ENCODE measurements at regions not wholly inside any gene's neighbourhood (a gene's known extent, or its start where the extent isn't known, plus 50 kb on each side); places are given as distances from the start of the nearest gene placed in this dataset.
A peak's percentile ranks its signal among the peaks of the same experiment; 100 is the strongest.

DNA sequence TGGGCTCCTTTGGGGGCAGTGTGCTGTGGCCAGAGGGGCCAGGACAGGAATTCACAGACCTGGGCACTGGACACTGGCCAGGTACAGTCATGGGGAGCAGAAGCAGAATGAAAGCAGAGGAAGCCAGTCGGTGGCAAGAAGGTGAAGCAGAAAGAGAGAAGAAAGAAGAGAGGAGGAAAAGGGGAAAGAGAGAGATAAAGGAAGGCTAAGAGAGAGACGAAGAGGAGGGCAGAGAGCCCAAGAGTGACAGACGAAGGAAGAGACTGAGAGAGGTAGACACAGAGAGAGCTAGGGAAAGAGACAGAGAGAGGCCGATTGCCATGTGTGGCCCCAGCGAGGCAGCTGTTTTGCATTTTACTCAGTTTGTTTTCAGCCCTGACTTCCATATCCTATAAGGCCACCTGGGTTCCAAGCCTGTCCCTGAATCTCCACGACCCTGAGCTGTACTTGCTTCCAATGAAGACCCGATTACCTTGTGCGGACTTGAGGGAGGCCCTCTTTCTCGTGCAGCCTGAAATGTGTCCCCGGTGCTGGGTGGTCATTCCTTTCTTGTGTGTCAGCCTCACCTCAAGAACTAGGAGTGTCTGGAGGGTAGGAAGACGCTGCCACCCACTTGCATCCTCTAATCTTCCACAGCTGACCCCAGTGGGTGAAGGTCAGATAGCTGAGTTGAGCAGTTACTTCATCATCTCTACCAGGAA lies 73.9 kb downstream of the LSM3 start:
- no peak for TF ChIP-seq POLR2A (IDR thresholded peaks at IDR 0.05; ENCODE audit: extremely low read depth, insufficient read length)
- TF ChIP-seq, protein P1, sequence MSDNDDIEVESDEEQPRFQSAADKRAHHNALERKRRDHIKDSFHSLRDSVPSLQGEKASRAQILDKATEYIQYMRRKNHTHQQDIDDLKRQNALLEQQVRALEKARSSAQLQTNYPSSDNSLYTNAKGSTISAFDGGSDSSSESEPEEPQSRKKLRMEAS (IDR thresholded peaks at IDR 0.05; ENCODE audit: low read depth, low read length): no peak
- TF ChIP-seq, protein P2, sequence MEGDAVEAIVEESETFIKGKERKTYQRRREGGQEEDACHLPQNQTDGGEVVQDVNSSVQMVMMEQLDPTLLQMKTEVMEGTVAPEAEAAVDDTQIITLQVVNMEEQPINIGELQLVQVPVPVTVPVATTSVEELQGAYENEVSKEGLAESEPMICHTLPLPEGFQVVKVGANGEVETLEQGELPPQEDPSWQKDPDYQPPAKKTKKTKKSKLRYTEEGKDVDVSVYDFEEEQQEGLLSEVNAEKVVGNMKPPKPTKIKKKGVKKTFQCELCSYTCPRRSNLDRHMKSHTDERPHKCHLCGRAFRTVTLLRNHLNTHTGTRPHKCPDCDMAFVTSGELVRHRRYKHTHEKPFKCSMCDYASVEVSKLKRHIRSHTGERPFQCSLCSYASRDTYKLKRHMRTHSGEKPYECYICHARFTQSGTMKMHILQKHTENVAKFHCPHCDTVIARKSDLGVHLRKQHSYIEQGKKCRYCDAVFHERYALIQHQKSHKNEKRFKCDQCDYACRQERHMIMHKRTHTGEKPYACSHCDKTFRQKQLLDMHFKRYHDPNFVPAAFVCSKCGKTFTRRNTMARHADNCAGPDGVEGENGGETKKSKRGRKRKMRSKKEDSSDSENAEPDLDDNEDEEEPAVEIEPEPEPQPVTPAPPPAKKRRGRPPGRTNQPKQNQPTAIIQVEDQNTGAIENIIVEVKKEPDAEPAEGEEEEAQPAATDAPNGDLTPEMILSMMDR (IDR thresholded peaks at IDR 0.05; ENCODE audit: low read depth, low read length): no peak
- TF ChIP-seq MYC (IDR thresholded peaks at IDR 0.05; ENCODE audit: low read depth, low read length): no peak
- DNase-seq (ENCODE audit: low read depth): no peak
- H3K4me3 ChIP-seq (ENCODE audit: low read depth, low read length): no peak overlapping the region

DNA sequence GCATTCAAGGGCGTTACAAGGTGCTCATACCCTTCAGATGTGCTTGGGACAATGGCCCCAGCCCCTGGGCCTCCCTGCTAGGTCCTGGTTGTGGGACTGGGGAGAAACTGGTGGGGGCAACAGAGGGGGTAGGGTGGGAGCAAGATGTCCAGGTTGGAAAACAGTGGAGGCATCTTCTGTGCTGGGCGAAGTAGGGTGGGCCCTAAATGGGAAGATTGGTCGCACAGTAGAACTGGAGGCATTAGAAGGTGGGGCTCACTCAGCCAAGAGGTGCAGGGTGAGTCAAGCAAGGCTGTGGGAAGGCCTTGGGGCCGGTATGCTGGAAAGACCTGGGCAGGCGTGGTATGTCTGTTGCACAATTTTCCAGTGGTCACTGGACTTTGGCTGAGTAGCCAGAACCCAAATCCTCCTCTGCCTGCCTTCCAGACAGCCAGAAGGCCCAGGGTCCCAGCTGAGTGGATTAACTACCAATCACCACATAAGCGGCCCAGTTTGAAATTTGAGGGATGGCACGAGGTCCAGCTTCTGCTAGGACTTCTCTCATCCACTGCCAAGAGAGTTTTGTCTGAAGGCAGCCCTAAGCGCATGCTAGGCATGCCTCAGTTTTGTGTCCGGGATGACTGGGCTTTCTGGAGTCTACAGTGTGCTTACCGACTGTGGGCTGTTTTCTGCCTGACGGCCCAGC lies 74.5 kb downstream of the LSM3 start:
- H3K4me3 ChIP-seq (ENCODE audit: low read depth, low read length): no peak overlapping the region
- TF ChIP-seq MYC (IDR thresholded peaks at IDR 0.05; ENCODE audit: low read depth, low read length) (no peak), POLR2A (IDR thresholded peaks at IDR 0.05; ENCODE audit: extremely low read depth, insufficient read length) (no peak)
- TF ChIP-seq, protein P1 (IDR thresholded peaks at IDR 0.05; ENCODE audit: low read depth, low read length): no peak
- TF ChIP-seq, protein P2 (IDR thresholded peaks at IDR 0.05; ENCODE audit: low read depth, low read length): no peak
- DNase-seq (ENCODE audit: low read depth): no peak

DNA sequence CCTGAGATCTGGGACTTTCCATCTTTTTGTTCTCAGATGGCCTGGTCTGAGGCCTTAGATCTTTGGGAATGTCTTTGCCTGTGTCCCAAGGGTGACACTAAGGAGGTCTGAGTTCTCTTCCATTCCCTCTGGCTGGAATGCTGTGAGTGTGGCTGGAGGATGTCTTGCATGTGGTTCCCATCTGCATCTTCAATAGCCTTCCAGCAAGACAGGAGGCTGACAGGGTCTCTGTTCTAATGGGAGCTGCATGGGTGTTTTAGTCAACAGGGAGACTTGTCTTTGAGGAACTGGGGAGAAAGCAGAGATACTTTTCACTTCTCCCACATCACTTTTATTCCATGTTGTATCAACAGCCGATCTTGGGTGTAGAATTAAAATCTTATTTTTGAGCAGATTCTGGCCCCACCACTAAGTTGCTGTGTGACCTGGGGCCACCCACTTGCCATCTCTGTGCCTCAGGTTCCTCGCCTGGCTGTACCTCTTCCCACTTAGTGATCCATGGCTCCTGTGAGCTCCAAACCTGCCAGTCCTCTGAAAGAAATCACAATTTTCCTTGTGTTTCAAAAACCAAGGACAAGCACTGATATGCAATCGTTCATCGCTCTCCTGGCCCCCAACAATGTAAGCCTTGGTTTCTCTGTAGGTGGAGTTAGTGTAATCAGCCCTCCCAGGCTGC lies 75.2 kb downstream of the LSM3 start:
- TF ChIP-seq MYC (IDR thresholded peaks at IDR 0.05; ENCODE audit: low read depth, low read length) (no peak), POLR2A (IDR thresholded peaks at IDR 0.05; ENCODE audit: extremely low read depth, insufficient read length) (no peak)
- TF ChIP-seq, protein P1 (IDR thresholded peaks at IDR 0.05; ENCODE audit: low read depth, low read length): no peak
- TF ChIP-seq, protein P2 (IDR thresholded peaks at IDR 0.05; ENCODE audit: low read depth, low read length): no peak
- no peak overlapping the region for H3K4me3 ChIP-seq (ENCODE audit: low read depth, low read length)
- no peak for DNase-seq (ENCODE audit: low read depth)

DNA sequence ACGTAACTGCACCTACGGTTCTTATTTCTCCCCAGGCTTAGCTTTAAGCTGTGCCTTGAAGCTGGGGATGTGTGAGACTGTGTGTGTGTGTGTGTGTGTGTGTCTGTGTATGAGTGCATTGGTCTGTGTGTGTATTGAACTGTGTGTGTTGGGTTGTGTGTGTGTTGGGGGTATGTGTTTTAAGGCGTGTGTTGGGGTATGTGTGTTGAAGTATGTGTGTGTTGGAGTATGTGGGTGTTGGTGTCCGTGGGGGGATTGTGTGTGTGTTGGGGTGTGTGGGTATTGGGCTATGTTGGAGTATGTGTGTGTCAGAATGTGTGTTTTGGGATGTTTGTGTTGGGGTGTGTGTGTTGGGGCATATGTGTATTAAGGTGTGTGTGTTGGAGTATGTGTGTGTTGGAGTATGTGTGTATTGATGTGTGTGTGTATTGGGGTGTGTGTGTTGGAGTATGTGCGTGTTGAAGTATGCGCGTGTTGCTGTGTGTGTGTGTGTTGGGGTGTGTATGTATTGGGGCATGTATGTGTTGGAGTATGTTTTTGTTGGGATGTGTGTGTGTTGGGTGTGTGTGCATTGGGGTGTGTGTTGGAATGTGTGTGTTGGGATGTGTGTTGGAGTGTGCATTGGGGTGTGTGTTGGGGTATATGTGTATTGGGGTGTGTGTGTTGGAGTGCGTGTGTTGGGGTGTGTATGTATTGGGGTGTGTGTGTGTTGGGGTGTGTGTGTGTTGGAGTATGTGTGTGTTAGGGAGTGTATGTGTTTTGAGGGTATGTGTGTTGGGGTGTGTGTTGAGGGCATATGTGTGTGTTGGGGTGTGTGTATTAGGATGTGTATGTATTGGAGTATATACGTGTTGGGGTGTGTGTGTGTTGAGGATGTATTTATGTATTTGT lies 76.4 kb downstream of the LSM3 start:
- no peak for TF ChIP-seq POLR2A (IDR thresholded peaks at IDR 0.05; ENCODE audit: extremely low read depth, insufficient read length)
- TF ChIP-seq, protein P1 (IDR thresholded peaks at IDR 0.05; ENCODE audit: low read depth, low read length): no peak
- TF ChIP-seq, protein P2 (IDR thresholded peaks at IDR 0.05; ENCODE audit: low read depth, low read length): no peak
- no peak for TF ChIP-seq MYC (IDR thresholded peaks at IDR 0.05; ENCODE audit: low read depth, low read length)
- no peak overlapping the region for H3K4me3 ChIP-seq (ENCODE audit: low read depth, low read length)
- DNase-seq (ENCODE audit: low read depth): no peak

DNA sequence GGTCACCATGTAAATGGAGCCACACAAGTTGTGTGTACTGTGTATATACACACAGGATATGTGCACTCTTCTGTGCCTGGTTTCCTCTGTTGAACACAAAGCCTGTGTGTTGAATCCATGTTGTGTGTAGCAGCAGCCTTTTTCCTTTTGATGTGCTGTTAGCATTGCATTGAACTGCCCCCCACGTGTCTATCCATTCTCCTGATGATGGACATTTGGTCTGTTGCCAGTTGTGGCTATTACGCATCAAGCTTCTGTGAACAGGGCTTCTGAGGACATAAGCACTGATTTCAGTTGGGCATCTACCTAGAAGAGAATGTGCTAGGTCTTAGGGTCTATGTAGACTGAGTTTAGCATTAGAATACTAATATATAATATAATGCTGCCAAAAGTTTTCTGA lies 77.4 kb downstream of the LSM3 start:
- TF ChIP-seq, protein P1 (IDR thresholded peaks at IDR 0.05; ENCODE audit: low read depth, low read length): 0 out of 2 replicates have a peak, but pooled peaks have one; percentile 20
- TF ChIP-seq, protein P2 (IDR thresholded peaks at IDR 0.05; ENCODE audit: low read depth, low read length): no peak
- DNase-seq (ENCODE audit: low read depth): no peak
- H3K4me3 ChIP-seq (ENCODE audit: low read depth, low read length): no peak overlapping the region

Data from NB4 (cell line).